DMS 273 treated with DMSO at 0.1 percent for 48 hours (cell line): ENCODE measurements at regions not wholly inside any gene's neighbourhood (a gene's known extent, or its start where the extent isn't known, plus 50 kb on each side); places are given as distances from the start of the nearest gene placed in this dataset.
"Not testable (repeated sequence)": the region's sequence is repeated elsewhere in the genome, so short reads cannot be mapped to it uniquely, and the experiment has no call there.

Experiments
- DNase-seq: peaks from one replicate; lab custom pipeline; 2025; lab: John Stamatoyannopoulos, UW

GRCh38 chr14:35988550-35988949, 162.4 kb downstream of the BRMS1L start:
- no peak for DNase-seq

GRCh38 chr14:35987731-35988130, 161.6 kb downstream of the BRMS1L start:
- no peak for DNase-seq

GRCh38 chr14:35986219-35986573, 160.1 kb downstream of the BRMS1L start:
- no peak for DNase-seq

GRCh38 chr14:35985474-35986218, 159.5 kb downstream of the BRMS1L start:
- DNase-seq, result no peak

- no peak for DNase-seq
These were observed 153.4 kb downstream of the BRMS1L start for GRCh38 chr14:35979531-35979930.

- no peak for DNase-seq
These were observed 152.4 kb downstream of the BRMS1L start for GRCh38 chr14:35978561-35978960.

GRCh38 chr14:35975814-35976213, 149.7 kb downstream of the BRMS1L start:
- no peak for DNase-seq

GRCh38 chr14:35973770-35974169, 147.6 kb downstream of the BRMS1L start:
- DNase-seq, result no peak

GRCh38 chr14:35971965-35972630, 146.0 kb downstream of the BRMS1L start:
- no peak for DNase-seq

GRCh38 chr14:35969310-35969709, 143.2 kb downstream of the BRMS1L start:
- no peak for DNase-seq

GRCh38 chr14:35965400-35965799, 139.3 kb downstream of the BRMS1L start:
- DNase-seq, result no peak

GRCh38 chr14:35964697-35965286, 138.7 kb downstream of the BRMS1L start:
- DNase-seq, result no peak

- DNase-seq, result no peak
These were observed 137.1 kb downstream of the BRMS1L start for GRCh38 chr14:35963209-35963608.

- DNase-seq, result no peak
These were observed 135.6 kb downstream of the BRMS1L start for GRCh38 chr14:35961697-35962274.

GRCh38 chr14:35959835-35960234, 133.7 kb downstream of the BRMS1L start:
- no peak for DNase-seq

- DNase-seq, result no peak
These were observed 132.4 kb downstream of the BRMS1L start for GRCh38 chr14:35958499-35958898.

GRCh38 chr14:35956376-35957085, 130.4 kb downstream of the BRMS1L start:
- DNase-seq, result no peak

- no peak for DNase-seq
These were observed 126.4 kb downstream of the BRMS1L start for GRCh38 chr14:35952584-35952983.

- no peak for DNase-seq
These were observed 123.9 kb downstream of the BRMS1L start for GRCh38 chr14:35949920-35950513.

- not testable (repeated sequence) for DNase-seq
These were observed 121.8 kb downstream of the BRMS1L start for GRCh38 chr14:35947983-35948382.

GRCh38 chr14:35944847-35945246, 118.7 kb downstream of the BRMS1L start:
- DNase-seq, result no peak

- no peak for DNase-seq
These were observed 114.2 kb downstream of the BRMS1L start for GRCh38 chr14:35940291-35940690.
